DOHH2 (cell line): ENCODE measurements at regions not wholly inside any gene's neighbourhood (a gene's known extent, or its start where the extent isn't known, plus 50 kb on each side); places are given as distances from the start of the nearest gene placed in this dataset.

ENCODE experiments used
- H3F3A ChIP-seq: fragments of 200-600 bp; sonication (generic), shearing (Covaris generic); 2 replicates; pipeline ENCODE4 v1.6.0; 2016; ENCODE audit warnings: antibody characterized with exemption, mild to moderate bottlenecking; ENCODE audit not compliant: control insufficient read depth, insufficient read depth
- H3K27ac ChIP-seq: fragments of 200-600 bp; sonication (generic); 2 replicates; pipeline ENCODE4 v1.5.1; 2014; ENCODE audit warnings: low read depth, mild to moderate bottlenecking, low read length, moderate library complexity
- H3K27me3 ChIP-seq: fragments of 200-600 bp; sonication (generic); 2 replicates; pipeline ENCODE4 v1.6.1; 2014; ENCODE audit warnings: mild to moderate bottlenecking, low read length, mixed read lengths; ENCODE audit not compliant: control insufficient read depth
- H3K36me3 ChIP-seq: fragments of 200-600 bp; sonication (generic); 2 replicates; pipeline ENCODE4 v1.6.1; 2014; ENCODE audit warnings: mild to moderate bottlenecking, low read length, moderate library complexity, mixed read lengths; ENCODE audit not compliant: control insufficient read depth
- H3K4me1 ChIP-seq: fragments of 200-600 bp; sonication (generic); 2 replicates; pipeline ENCODE4 v1.6.1; 2014; ENCODE audit warnings: mild to moderate bottlenecking, low read length, mixed read lengths; ENCODE audit not compliant: control insufficient read depth
- H3K4me2 ChIP-seq: fragments of 200-600 bp; sonication (generic); 2 replicates; pipeline ENCODE4 v1.6.0; 2014; ENCODE audit warnings: mild to moderate bottlenecking, low read length, moderate library complexity
- H3K4me3 ChIP-seq: fragments of 200-600 bp; sonication (generic); 2 replicates; pipeline ENCODE4 v1.5.1; 2014; ENCODE audit warnings: mild to moderate bottlenecking, low read length, mixed read lengths
- H3K79me2 ChIP-seq: fragments of 200-600 bp; sonication (generic); 2 replicates; pipeline ENCODE4 v1.6.1; 2014; ENCODE audit warnings: mild to moderate bottlenecking, low read length, mixed read lengths; ENCODE audit not compliant: control insufficient read depth
- H3K9me2 ChIP-seq: fragments of 200-600 bp; sonication (generic); replicated peaks from 2 replicates; pipeline ENCODE4 v1.6.1; 2014; ENCODE audit warnings: mild to moderate bottlenecking, low read length, mixed read lengths; ENCODE audit not compliant: control insufficient read depth
- H3K9me3 ChIP-seq: fragments of 200-600 bp; sonication (generic); 2 replicates; pipeline ENCODE4 v1.6.1; 2014; ENCODE audit warnings: antibody characterized with exemption, low read length, mixed read lengths; ENCODE audit not compliant: control insufficient read depth, insufficient read depth
- H4K20me1 ChIP-seq: fragments of 200-600 bp; sonication (generic); 2 replicates; pipeline ENCODE4 v1.6.0; 2014; ENCODE audit warnings: low read depth, mild to moderate bottlenecking, antibody characterized with exemption, low read length, moderate library complexity; ENCODE audit not compliant: control insufficient read depth, insufficient read depth
- CTCF ChIP-seq: fragments of 200-600 bp; sonication (generic); IDR thresholded peaks from one replicate; pipeline ENCODE4 v1.5.1; 2014; ENCODE audit warnings: antibody characterized with exemption, mild to moderate bottlenecking, low read depth, low read length; ENCODE audit not compliant: poor library complexity, severe bottlenecking
- EZH2phosphoT487 ChIP-seq: fragments of 200-600 bp; sonication (generic); IDR thresholded peaks from 2 replicates; pipeline ENCODE4 v1.6.1; 2017; ENCODE audit warnings: borderline replicate concordance, mild to moderate bottlenecking, antibody characterized with exemption, low read length, moderate library complexity, mixed read lengths

- no peaks in the 10 kb centered on the region for H3K36me3 ChIP-seq
- no peak for TF ChIP-seq CTCF
- no peak for TF ChIP-seq EZH2phosphoT487
- no peaks in the 10 kb centered on the region for H3K9me2 ChIP-seq
- H3K9me3 ChIP-seq: no peaks in the 10 kb centered on the region
- H3F3A ChIP-seq: no peaks in the 10 kb centered on the region
- H3K4me3 ChIP-seq: no peak overlapping the region
- H3K79me2 ChIP-seq: no peaks in the 10 kb centered on the region
- H3K4me1 ChIP-seq: no peaks in the 10 kb centered on the region
- no peak overlapping the region for H3K27ac ChIP-seq
- H3K27me3 ChIP-seq: no peaks in the 10 kb centered on the region
- H3K4me2 ChIP-seq: no peak overlapping the region
- no peaks in the 10 kb centered on the region for H4K20me1 ChIP-seq
Observed at GRCh38 chr20:60806824-60807223, 445.2 kb upstream of the CDH4 start.

- no peak overlapping the region for H3K4me3 ChIP-seq
- H3K36me3 ChIP-seq: no peaks in the 10 kb centered on the region
- no peak overlapping the region for H3K4me2 ChIP-seq
- no peak for TF ChIP-seq CTCF
- no peak for TF ChIP-seq EZH2phosphoT487
- no peaks in the 10 kb centered on the region for H3K4me1 ChIP-seq
- H3K9me2 ChIP-seq: no peaks in the 10 kb centered on the region
- no peaks in the 10 kb centered on the region for H3K79me2 ChIP-seq
- no peak overlapping the region for H3K27ac ChIP-seq
- no peaks in the 10 kb centered on the region for H3F3A ChIP-seq
- no peaks in the 10 kb centered on the region for H4K20me1 ChIP-seq
- H3K9me3 ChIP-seq: no peaks in the 10 kb centered on the region
- H3K27me3 ChIP-seq: no peaks in the 10 kb centered on the region
Observed at GRCh38 chr20:60808003-60808672, 443.9 kb upstream of the CDH4 start.

- Histone ChIP-seq H3K9me2 (no peaks in the 10 kb centered on the region), H3K4me1 (no peaks in the 10 kb centered on the region), H3K27me3 (no peaks in the 10 kb centered on the region), H3K36me3 (no peaks in the 10 kb centered on the region), H3K79me2 (no peaks in the 10 kb centered on the region), H3F3A (no peaks in the 10 kb centered on the region), H3K4me3 (no peak overlapping the region), H3K27ac (no peak overlapping the region), H3K9me3 (no peaks in the 10 kb centered on the region), H3K4me2 (no peak overlapping the region), H4K20me1 (no peaks in the 10 kb centered on the region)
- TF ChIP-seq EZH2phosphoT487: no peak
- no peak for TF ChIP-seq CTCF
Observed at GRCh38 chr20:60808701-60809100, 443.4 kb upstream of the CDH4 start.
